A204.1 (cell line): ENCODE measurements at regions not wholly inside any gene's neighbourhood (a gene's known extent, or its start where the extent isn't known, plus 50 kb on each side); places are given as distances from the start of the nearest gene placed in this dataset.

ENCODE experiments used
- FAIRE-seq: peaks from 2 replicates; lab custom pipeline; 2012; peaks lifted over from hg19 to GRCh38; lab: Jason Lieb, UNC

GRCh38 chr16:52647588-52647987 lies 100.6 kb upstream of the TOX3 start:
- FAIRE-seq, result no peak

DNA sequence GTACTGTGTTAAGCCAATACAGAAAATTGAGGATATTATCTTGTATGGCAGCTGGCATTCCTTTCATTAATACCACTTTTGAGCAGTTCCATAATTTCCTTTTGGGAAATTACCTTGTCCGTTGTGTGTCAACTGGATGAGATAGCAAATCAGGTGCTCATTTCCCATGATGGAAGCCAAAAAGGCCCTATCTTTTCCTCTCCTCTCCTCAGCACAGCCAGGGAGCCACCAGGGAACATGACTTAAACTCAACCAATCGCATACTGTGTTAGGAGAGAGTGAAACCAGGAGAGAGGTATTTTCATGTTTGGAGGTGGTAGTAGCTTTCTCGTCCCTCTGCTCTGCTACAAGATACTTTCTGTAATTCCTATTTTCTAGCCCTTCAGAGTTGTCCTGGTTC lies 96.1 kb upstream of the TOX3 start:
- no peak for FAIRE-seq

DNA sequence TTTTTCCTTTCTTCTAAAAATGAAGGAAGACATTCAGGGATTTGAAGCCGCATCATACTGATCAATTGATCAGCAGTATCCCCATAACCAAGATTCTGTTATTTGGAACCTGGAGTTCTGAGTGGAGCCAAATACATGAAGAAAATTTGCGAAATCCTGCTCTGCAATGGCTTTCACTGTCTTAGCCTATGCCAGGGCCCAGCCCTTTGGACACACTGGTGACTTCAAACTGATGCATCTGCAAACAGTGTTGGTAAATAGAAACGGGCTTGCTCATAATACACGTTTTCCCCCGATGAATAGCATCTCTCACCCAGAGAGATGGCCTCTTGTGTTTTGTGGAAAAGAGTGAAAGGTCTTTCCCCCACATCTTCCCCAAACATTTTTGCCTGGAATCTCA lies 87.6 kb upstream of the TOX3 start:
- FAIRE-seq, result no peak

GRCh38 chr16:52634104-52634503 lies 87.2 kb upstream of the TOX3 start:
- no peak for FAIRE-seq

- FAIRE-seq, result no peak
Observed at GRCh38 chr16:52633230-52633629, 86.3 kb upstream of the TOX3 start.

- no peak for FAIRE-seq
Observed at GRCh38 chr16:52631711-52632110, 84.8 kb upstream of the TOX3 start.

DNA sequence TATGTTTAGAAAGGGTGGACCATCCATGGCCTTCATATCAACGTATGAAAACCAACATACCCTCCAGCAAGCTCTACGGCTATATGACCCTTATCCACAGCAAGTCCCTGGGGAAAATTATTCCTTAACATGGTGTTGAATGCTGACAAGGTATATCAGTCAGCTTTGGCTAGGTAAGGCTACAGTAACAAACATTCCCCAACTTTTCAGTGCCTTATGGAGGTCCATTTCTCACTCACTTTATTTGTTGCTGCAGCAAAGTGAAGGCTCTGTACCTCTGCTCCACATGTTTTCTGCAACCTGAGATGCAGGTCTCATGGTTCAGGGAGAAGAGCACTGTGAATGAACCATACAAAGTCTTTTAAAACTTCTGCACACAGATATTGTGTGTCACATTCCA lies 83.8 kb upstream of the TOX3 start:
- no peak for FAIRE-seq

DNA sequence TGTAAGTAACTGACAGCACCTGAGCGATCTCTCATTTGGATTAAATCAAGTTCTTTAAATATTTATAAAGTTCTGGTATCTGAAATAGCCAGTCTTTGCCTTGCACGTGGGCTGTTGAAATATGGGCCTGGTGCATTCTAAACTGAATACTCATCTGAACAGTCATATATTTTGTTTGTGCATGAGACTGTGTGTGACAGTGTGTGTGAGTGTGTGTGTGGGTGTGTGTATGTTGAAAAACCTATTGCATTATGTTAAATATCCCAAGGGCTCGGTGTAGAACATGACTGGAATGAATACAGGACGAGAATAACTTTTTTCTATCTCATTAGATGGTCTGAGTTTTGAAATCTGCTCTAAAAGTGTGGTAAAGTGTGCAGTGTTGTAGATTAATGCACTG lies 82.4 kb upstream of the TOX3 start:
- FAIRE-seq, result no peak

DNA sequence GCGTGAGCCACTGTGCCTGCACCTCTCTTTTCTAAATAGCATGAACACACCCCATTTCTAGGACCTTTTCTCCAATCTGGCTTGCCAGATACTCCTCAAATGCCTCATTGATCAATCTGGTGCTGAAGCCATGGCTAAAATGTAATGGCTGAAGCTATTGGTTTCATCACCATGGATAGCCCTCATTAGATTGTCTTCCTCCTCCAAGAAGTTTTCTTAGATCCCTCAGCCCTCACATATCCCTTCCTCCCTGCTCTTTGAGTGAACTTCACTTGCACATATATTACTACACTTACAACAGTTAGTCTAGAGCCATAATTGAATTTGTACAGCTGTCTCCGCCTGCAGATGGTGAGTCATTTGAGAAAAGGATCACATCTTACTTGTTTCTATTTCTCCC lies 77.9 kb upstream of the TOX3 start:
- no peak for FAIRE-seq

- FAIRE-seq, result no peak
Observed at GRCh38 chr16:52621651-52622050, 74.7 kb upstream of the TOX3 start.

DNA sequence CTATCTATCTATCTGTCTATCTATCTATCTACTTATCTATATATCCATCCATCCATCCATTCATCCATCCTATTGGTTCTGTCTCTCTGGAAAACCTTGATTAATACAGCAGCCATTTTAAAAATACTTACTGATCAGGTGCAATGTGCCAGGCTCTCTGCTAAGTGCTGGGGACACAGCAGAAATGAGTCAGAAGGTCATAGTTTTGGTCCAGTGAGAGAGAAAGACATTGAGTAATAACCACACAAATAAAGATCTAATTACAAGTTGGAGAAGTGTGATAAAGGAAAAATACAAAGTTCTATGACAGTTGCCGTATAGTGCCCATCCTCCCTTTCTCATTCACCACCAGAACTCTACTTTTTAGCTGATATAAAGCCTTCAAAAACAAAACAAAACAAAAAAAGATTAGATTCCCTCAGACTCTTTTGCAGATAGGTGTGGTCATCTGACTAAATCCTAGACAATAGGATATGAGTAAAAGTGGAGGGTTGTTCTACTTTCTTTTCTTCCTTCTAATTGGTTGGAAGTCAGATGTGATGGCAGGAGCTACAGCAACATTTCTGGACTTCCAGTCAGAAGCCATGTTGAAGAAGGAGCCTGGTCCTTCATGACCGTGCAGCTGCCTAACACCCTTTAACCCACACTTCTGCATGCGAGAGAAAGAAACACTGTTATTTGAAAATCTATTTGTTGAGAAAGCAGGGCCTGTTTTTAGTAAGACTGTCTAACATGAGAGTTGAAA lies 72.0 kb upstream of the TOX3 start:
- FAIRE-seq, result no peak

DNA sequence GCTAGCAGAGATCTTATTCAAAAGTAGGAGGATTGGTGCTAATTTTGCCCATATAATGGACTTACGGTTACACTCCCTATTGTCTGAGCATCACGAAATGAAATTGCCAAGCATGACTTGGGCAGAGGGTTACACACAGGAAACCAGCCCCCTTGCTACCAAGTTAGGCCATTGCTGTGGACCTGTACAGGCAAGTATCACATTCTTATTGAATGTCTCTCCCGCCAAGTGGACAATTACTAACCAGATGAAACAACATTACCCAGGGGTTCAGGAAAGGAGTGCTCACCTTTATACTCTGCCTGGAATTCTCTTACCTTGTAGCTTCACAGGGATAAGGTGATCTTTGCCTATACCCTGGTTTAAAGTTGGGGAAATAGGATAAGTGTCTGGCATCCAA lies 70.6 kb upstream of the TOX3 start:
- FAIRE-seq, result no peak

DNA sequence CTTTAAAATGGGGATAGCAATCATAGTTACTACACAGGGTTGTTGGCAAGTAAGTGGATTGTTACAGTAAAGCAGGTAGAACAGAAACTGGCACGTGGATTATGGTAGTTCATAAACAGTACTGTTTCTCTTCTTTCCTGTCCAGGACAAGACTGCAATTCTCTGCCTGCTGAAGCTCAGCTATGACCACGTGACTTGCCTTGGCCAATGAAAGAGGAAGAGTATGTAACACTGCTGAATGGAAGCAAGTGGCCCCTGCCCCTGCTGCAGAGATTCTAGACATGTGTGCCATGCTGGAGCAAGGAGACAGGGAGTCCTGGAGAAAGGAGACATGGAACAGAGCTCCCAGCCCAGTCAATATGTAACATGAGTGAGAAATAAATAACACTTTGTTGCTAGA lies 66.6 kb upstream of the TOX3 start:
- no peak for FAIRE-seq

- no peak for FAIRE-seq
Observed at GRCh38 chr16:52611817-52612673, 65.1 kb upstream of the TOX3 start.

DNA sequence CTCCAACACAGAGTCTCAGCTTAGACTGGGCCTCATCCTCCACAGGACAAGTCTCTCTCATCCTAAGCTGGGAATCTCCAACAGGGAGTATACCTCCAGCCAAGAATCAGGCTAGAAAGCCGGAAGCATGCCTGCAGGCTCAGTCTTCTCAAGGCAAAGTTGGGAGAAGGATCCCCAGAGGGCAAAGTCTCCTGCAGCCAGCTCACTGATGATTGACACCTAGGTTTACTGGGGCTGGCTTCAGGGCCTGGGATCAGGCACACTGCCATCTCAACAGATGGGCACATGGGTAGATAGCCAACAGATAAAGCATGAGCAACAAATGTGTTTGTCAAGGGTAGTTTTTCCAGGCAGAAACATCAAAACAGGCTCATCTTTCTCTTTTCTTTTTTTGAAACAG lies 56.1 kb upstream of the TOX3 start:
- FAIRE-seq, result no peak

DNA sequence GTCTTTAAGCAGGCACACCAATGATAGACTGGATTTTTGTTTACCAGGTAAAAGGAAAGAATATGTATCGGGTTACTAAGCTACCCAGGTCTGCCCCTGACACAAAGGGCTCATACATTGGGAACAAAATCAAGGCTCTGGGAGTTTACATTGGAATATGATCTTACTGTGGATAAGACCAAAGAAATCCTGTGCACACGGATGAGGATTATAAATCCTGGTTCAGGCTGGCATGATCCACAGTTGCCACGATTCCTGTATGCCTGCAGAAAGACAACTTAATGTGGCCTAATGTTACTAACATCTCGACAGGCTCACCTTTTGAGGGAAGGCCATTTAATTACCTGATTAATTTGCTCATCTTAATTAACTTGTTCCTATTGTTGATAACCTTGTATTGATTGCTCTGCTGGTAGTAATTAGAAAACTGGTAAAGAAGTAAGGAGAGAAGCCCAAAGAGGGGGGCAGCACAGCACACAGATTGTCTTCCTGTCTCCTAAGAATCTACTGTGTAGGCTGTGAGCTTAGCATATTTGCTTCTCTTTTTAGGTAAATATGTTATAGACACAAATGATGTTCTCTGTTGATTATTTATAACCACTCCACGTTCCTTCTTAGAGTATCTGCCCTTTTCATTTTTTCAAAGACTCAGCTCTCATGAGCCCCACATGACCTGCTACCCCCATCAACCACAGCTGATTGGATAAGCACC lies 51.0 kb upstream of the TOX3 start:
- no peak for FAIRE-seq

- no peak for FAIRE-seq
Observed at GRCh38 chr16:52597073-52597771, 50.3 kb upstream of the TOX3 start.
